ENCODE measurements at regions not wholly inside any gene's neighbourhood (a gene's known extent, or its start where the extent isn't known, plus 50 kb on each side); places are given as distances from the start of the nearest gene placed in this dataset.

DNA sequence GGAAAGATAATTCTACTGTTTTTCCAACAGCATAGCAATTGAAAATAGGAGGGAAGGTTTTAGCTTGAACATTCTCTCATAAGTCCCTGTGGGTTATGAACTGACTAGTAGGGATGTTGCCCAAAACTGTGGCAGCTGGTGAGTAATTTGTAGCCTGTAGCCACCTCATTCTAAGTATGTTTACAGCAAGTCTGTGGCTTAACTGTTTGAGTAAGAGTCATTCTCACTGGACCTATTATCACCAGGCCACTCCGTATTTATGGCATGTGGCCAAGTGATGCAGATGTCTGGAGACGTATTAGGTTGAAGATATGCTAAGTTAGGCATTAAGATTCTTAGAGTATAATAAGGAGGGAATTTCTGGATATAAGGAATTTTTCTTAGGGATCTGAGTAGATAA, 458.3 kb downstream of the ETNK1 start:
- no peak for TF ChIP-seq POLR2A (IDR thresholded peaks at IDR 0.05; ENCODE audit: low read length)
- TF ChIP-seq ZFP36 (IDR thresholded peaks at IDR 0.05; ENCODE audit: borderline replicate concordance, partially characterized antibody), result no peak
- TF ChIP-seq, protein P1, sequence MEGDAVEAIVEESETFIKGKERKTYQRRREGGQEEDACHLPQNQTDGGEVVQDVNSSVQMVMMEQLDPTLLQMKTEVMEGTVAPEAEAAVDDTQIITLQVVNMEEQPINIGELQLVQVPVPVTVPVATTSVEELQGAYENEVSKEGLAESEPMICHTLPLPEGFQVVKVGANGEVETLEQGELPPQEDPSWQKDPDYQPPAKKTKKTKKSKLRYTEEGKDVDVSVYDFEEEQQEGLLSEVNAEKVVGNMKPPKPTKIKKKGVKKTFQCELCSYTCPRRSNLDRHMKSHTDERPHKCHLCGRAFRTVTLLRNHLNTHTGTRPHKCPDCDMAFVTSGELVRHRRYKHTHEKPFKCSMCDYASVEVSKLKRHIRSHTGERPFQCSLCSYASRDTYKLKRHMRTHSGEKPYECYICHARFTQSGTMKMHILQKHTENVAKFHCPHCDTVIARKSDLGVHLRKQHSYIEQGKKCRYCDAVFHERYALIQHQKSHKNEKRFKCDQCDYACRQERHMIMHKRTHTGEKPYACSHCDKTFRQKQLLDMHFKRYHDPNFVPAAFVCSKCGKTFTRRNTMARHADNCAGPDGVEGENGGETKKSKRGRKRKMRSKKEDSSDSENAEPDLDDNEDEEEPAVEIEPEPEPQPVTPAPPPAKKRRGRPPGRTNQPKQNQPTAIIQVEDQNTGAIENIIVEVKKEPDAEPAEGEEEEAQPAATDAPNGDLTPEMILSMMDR (IDR thresholded peaks at IDR 0.05), result no peak
- TF ChIP-seq RAD21 (conservative IDR thresholded peaks at IDR 0.05 in 1 of 2, IDR thresholded peaks at IDR 0.05 in 1 of 2), result no peak
- no peak for TF ChIP-seq CHD4 (IDR thresholded peaks at IDR 0.05; ENCODE audit: borderline replicate concordance)
- TF ChIP-seq, protein P2, sequence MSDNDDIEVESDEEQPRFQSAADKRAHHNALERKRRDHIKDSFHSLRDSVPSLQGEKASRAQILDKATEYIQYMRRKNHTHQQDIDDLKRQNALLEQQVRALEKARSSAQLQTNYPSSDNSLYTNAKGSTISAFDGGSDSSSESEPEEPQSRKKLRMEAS (IDR thresholded peaks at IDR 0.05), result no peak
- TF ChIP-seq HOXB5 (CRISPR knock-in tag; IDR thresholded peaks at IDR 0.05), result no peak
- no peak for TF ChIP-seq SMC3 (IDR thresholded peaks at IDR 0.05)
- TF ChIP-seq POLR2AphosphoS2 (conservative IDR thresholded peaks at IDR 0.05; ENCODE audit: low read length), result no peak
- TF ChIP-seq, protein P3, sequence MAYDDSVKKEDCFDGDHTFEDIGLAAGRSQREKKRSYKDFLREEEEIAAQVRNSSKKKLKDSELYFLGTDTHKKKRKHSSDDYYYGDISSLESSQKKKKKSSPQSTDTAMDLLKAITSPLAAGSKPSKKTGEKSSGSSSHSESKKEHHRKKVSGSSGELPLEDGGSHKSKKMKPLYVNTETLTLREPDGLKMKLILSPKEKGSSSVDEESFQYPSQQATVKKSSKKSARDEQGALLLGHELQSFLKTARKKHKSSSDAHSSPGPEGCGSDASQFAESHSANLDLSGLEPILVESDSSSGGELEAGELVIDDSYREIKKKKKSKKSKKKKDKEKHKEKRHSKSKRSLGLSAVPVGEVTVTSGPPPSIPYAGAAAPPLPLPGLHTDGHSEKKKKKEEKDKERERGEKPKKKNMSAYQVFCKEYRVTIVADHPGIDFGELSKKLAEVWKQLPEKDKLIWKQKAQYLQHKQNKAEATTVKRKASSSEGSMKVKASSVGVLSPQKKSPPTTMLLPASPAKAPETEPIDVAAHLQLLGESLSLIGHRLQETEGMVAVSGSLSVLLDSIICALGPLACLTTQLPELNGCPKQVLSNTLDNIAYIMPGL (CRISPR knock-in tag; IDR thresholded peaks at IDR 0.05; ENCODE audit: borderline replicate concordance), result no peak
- no peak for TF ChIP-seq CEBPB (IDR thresholded peaks at IDR 0.05)
- TF ChIP-seq CBX8 (IDR thresholded peaks at IDR 0.05), result no peak
- TF ChIP-seq RFX5 (IDR thresholded peaks at IDR 0.05), result no peak
- TF ChIP-seq, protein P4, sequence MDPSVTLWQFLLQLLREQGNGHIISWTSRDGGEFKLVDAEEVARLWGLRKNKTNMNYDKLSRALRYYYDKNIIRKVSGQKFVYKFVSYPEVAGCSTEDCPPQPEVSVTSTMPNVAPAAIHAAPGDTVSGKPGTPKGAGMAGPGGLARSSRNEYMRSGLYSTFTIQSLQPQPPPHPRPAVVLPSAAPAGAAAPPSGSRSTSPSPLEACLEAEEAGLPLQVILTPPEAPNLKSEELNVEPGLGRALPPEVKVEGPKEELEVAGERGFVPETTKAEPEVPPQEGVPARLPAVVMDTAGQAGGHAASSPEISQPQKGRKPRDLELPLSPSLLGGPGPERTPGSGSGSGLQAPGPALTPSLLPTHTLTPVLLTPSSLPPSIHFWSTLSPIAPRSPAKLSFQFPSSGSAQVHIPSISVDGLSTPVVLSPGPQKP (IDR thresholded peaks at IDR 0.05; ENCODE audit: low read depth, low read length), result no peak

Data from A549 (cell line).